Caco-2 (cell line): ENCODE measurements at regions not wholly inside any gene's neighbourhood (a gene's known extent, or its start where the extent isn't known, plus 50 kb on each side); places are given as distances from the start of the nearest gene placed in this dataset.

Experiments used
- BruUV-seq: library from RNA; stranded (reverse); fragments of 400-500 nt; replicated peaks from 2 replicates; lab custom pipeline; 2021; lab: Mats Ljungman, UMichigan
- CTCF ChIA-PET: fragments of 300-600 bp; sonication (Branson Sonifier 250); formaldehyde crosslinking; loops from one replicate; lab custom pipeline; 2022; ENCODE audit warnings: antibody characterized with exemption; lab: Charles Lee
- POLR2A ChIA-PET: fragments of 300-600 bp; sonication (Branson Sonifier 250); formaldehyde crosslinking; loops from one replicate; lab custom pipeline; 2022; ENCODE audit warnings: antibody characterized with exemption; lab: Charles Lee
- DNase-seq, 2 experiments: peaks; one replicate each; pipeline versions ENCODE4 v3.0.0 to v3.0.0-alpha.2; 2020 to 2022
- H3K27me3 ChIP-seq: replicated peaks from 2 replicates; pipeline ENCODE4 v1.6.0; 2011; ENCODE audit warnings: low read length; ENCODE audit not compliant: control insufficient read depth, insufficient read depth
- H3K36me3 ChIP-seq: 2 replicates; pipeline ENCODE4 v1.5.1; 2011; ENCODE audit warnings: low read length; ENCODE audit not compliant: control insufficient read depth, insufficient read depth
- H3K4me1 ChIP-seq: fragments of 250-450 bp; sonication (Bioruptor Pico); 2 replicates; pipeline ENCODE4 v1.5.1; 2020; ENCODE audit warnings: mild to moderate bottlenecking
- H3K4me3 ChIP-seq: 2 replicates; pipeline ENCODE4 v1.5.1; 2011; ENCODE audit warnings: low read depth, mild to moderate bottlenecking, control low read depth, low read length
- H3K9me3 ChIP-seq: fragments of 250-450 bp; sonication (Bioruptor Pico); 2 replicates; pipeline ENCODE4 v1.5.1; 2020; ENCODE audit warnings: mild to moderate bottlenecking, moderate library complexity
- H3K27ac Mint-ChIP-seq: one replicate; pipeline ENCODE4 v1.8.0; 2022; ENCODE audit warnings: mixed read lengths; ENCODE audit not compliant: unreplicated experiment
- H3K27me3 Mint-ChIP-seq: one replicate; pipeline ENCODE4 v1.8.0; 2022; ENCODE audit warnings: mixed read lengths; ENCODE audit not compliant: insufficient read depth, unreplicated experiment
- H3K36me3 Mint-ChIP-seq: one replicate; pipeline ENCODE4 v1.8.0; 2022; ENCODE audit warnings: mild to moderate bottlenecking, mixed read lengths; ENCODE audit not compliant: insufficient read depth, unreplicated experiment
- H3K4me1 Mint-ChIP-seq: one replicate; pipeline ENCODE4 v1.8.0; 2022; ENCODE audit warnings: low read depth, mixed read lengths; ENCODE audit not compliant: unreplicated experiment
- H3K4me3 Mint-ChIP-seq: one replicate; pipeline ENCODE4 v1.8.0; 2022; ENCODE audit warnings: mild to moderate bottlenecking, moderate library complexity, mixed read lengths; ENCODE audit not compliant: unreplicated experiment
- H3K9me3 Mint-ChIP-seq: one replicate; pipeline ENCODE4 v1.8.0; 2022; ENCODE audit warnings: mixed read lengths; ENCODE audit not compliant: unreplicated experiment
- CTCF ChIP-seq, 2 experiments: fragments of 200-600 bp in 1 of 2; IDR thresholded peaks; 1 replicate in 1 of 2; 2 replicates in 1 of 2; pipeline versions ENCODE4 v1.5.1 to v1.8.0; 2011 to 2022; ENCODE audit warnings: antibody characterized with exemption in 1 of 2, control low read depth in 1 of 2, inconsistent platforms in 1 of 2, low read depth in 1 of 2, low read length in 1 of 2, mild to moderate bottlenecking in 1 of 2, moderate library complexity in 1 of 2; ENCODE audit not compliant: insufficient read depth in 1 of 2, severe bottlenecking in 1 of 2, unreplicated experiment in 1 of 2
- intact Hi-C: fragments of 100-400 bp; cut with micrococcal nuclease; formaldehyde crosslinking; loops from one replicate; pipeline ENCODE4 v1.10.0; 2022; ENCODE audit not compliant: unreplicated experiment

GRCh38 chr2:75261923-75262322, 62.6 kb upstream of the TACR1 start:
- H3K9me3 ChIP-seq = peaks cover 8% of the 10 kb centered on the region
- H3K36me3 ChIP-seq = no peaks in the 10 kb centered on the region
- Mint-ChIP-seq H3K9me3 (peaks cover 19% of the 10 kb centered on the region), H3K4me1 (no peaks in the 10 kb centered on the region), H3K27ac (no peak overlapping the region), H3K36me3 (no peaks in the 10 kb centered on the region), H3K27me3 (peaks cover 3% of the 10 kb centered on the region), H3K4me3 (no peak overlapping the region)
- no peak for DNase-seq
- ChIA-PET POLR2A (no interaction called here), CTCF (no interaction called here)
- TF ChIP-seq CTCF (IDR thresholded peaks at IDR 0.05; ENCODE audit: insufficient read depth in 1 of 2, low read depth in 1 of 2, low read length in 1 of 2, severe bottlenecking in 1 of 2, unreplicated experiment in 1 of 2) = no peak
- no TSS peak for BruUV-seq
- H3K4me3 ChIP-seq = no peak overlapping the region
- intact Hi-C loops = no loop called here
- H3K4me1 ChIP-seq = no peaks in the 10 kb centered on the region
- H3K27me3 ChIP-seq = no peaks in the 10 kb centered on the region; the same call in 1 of the 2 replicates

GRCh38 chr2:75260946-75261345, 61.6 kb upstream of the TACR1 start:
- ChIA-PET CTCF (no interaction called here), POLR2A (no interaction called here)
- Histone ChIP-seq H3K9me3 (peaks cover 8% of the 10 kb centered on the region), H3K4me3 (no peak overlapping the region), H3K4me1 (no peaks in the 10 kb centered on the region), H3K36me3 (no peaks in the 10 kb centered on the region), H3K27me3 (no peaks in the 10 kb centered on the region; the same call in 1 of the 2 replicates)
- intact Hi-C loops = no loop called here
- Mint-ChIP-seq H3K4me1 (no peaks in the 10 kb centered on the region), H3K36me3 (no peaks in the 10 kb centered on the region), H3K9me3 (peaks cover 19% of the 10 kb centered on the region), H3K27ac (no peak overlapping the region), H3K27me3 (peaks cover 3% of the 10 kb centered on the region), H3K4me3 (no peak overlapping the region)
- BruUV-seq = no TSS peak
- no peak for TF ChIP-seq CTCF (IDR thresholded peaks at IDR 0.05; ENCODE audit: insufficient read depth in 1 of 2, low read depth in 1 of 2, low read length in 1 of 2, severe bottlenecking in 1 of 2, unreplicated experiment in 1 of 2)
- DNase-seq = no peak

- Mint-ChIP-seq H3K27ac (no peak overlapping the region), H3K4me3 (no peak overlapping the region), H3K36me3 (no peaks in the 10 kb centered on the region), H3K27me3 (peaks cover 2% of the 10 kb centered on the region), H3K9me3 (peaks cover 19% of the 10 kb centered on the region), H3K4me1 (no peaks in the 10 kb centered on the region)
- BruUV-seq = no TSS peak
- H3K36me3 ChIP-seq = no peaks in the 10 kb centered on the region
- intact Hi-C loops = no loop called here
- H3K4me3 ChIP-seq = no peak overlapping the region
- no peak for TF ChIP-seq CTCF (IDR thresholded peaks at IDR 0.05; ENCODE audit: insufficient read depth in 1 of 2, low read depth in 1 of 2, low read length in 1 of 2, severe bottlenecking in 1 of 2, unreplicated experiment in 1 of 2)
- CTCF ChIA-PET = no interaction called here
- no peak for DNase-seq
- H3K9me3 ChIP-seq = peaks cover 8% of the 10 kb centered on the region
- POLR2A ChIA-PET = no interaction called here
- H3K27me3 ChIP-seq = no peaks in the 10 kb centered on the region; the same call in 1 of the 2 replicates
- no peaks in the 10 kb centered on the region for H3K4me1 ChIP-seq
Observed at GRCh38 chr2:75258620-75259019, 59.3 kb upstream of the TACR1 start.
